ENCODE measurements at regions not wholly inside any gene's neighbourhood (a gene's known extent, or its start where the extent isn't known, plus 50 kb on each side); places are given as distances from the start of the nearest gene placed in this dataset.
"Not testable (repeated sequence)": the region's sequence is repeated elsewhere in the genome, so short reads cannot be mapped to it uniquely, and the experiment has no call there.

- no peak for DNase-seq (ENCODE audit: low read depth, low spot score)
These were observed 1661.9 kb upstream of the PIK3C3 start for GRCh38 chr18:40292985-40293710.

- DNase-seq (ENCODE audit: low read depth, low spot score) = no peak
These were observed 1671.5 kb upstream of the PIK3C3 start for GRCh38 chr18:40283560-40283959.

GRCh38 chr18:40281356-40281755 lies 1673.7 kb upstream of the PIK3C3 start:
- not testable (repeated sequence) for DNase-seq (ENCODE audit: low read depth, low spot score)

- no peak for DNase-seq (ENCODE audit: low read depth, low spot score)
These were observed 1680.3 kb upstream of the PIK3C3 start for GRCh38 chr18:40274618-40275196.

- DNase-seq (ENCODE audit: low read depth, low spot score) = no peak
These were observed 1682.3 kb upstream of the PIK3C3 start for GRCh38 chr18:40272630-40273231.

GRCh38 chr18:40259115-40259835 lies 1695.8 kb upstream of the PIK3C3 start:
- no peak for DNase-seq (ENCODE audit: low read depth, low spot score)

- no peak for DNase-seq (ENCODE audit: low read depth, low spot score)
These were observed 1696.7 kb upstream of the PIK3C3 start for GRCh38 chr18:40258311-40258710.

- DNase-seq (ENCODE audit: low read depth, low spot score) = no peak
These were observed 1704.8 kb upstream of the PIK3C3 start for GRCh38 chr18:40250236-40250635.

GRCh38 chr18:40249390-40250080 lies 1705.5 kb upstream of the PIK3C3 start:
- no peak for DNase-seq (ENCODE audit: low read depth, low spot score)

GRCh38 chr18:40245612-40246011 lies 1709.4 kb upstream of the PIK3C3 start:
- not testable (repeated sequence) for DNase-seq (ENCODE audit: low read depth, low spot score)

GRCh38 chr18:40243607-40244006 lies 1711.4 kb upstream of the PIK3C3 start:
- no peak for DNase-seq (ENCODE audit: low read depth, low spot score)

- no peak for DNase-seq (ENCODE audit: low read depth, low spot score)
These were observed 1719.2 kb upstream of the PIK3C3 start for GRCh38 chr18:40235836-40236235.

- DNase-seq (ENCODE audit: low read depth, low spot score) = no peak
These were observed 1719.7 kb upstream of the PIK3C3 start for GRCh38 chr18:40235323-40235722.

GRCh38 chr18:40233931-40234616 lies 1721.0 kb upstream of the PIK3C3 start:
- DNase-seq (ENCODE audit: low read depth, low spot score) = no peak

- no peak for DNase-seq (ENCODE audit: low read depth, low spot score)
These were observed 1732.3 kb upstream of the PIK3C3 start for GRCh38 chr18:40222776-40223175.

- no peak for DNase-seq (ENCODE audit: low read depth, low spot score)
These were observed 1738.2 kb upstream of the PIK3C3 start for GRCh38 chr18:40216856-40217255.

GRCh38 chr18:40215979-40216378 lies 1739.1 kb upstream of the PIK3C3 start:
- no peak for DNase-seq (ENCODE audit: low read depth, low spot score)

GRCh38 chr18:40210696-40211095 lies 1744.3 kb upstream of the PIK3C3 start:
- no peak for DNase-seq (ENCODE audit: low read depth, low spot score)

GRCh38 chr18:40208958-40209357 lies 1746.1 kb upstream of the PIK3C3 start:
- no peak for DNase-seq (ENCODE audit: low read depth, low spot score)

GRCh38 chr18:40197711-40198110 lies 1757.3 kb upstream of the PIK3C3 start:
- DNase-seq (ENCODE audit: low read depth, low spot score) = no peak

- DNase-seq (ENCODE audit: low read depth, low spot score) = no peak
These were observed 1768.4 kb upstream of the PIK3C3 start for GRCh38 chr18:40186677-40187076.
